ENCODE measurements at regions not wholly inside any gene's neighbourhood (a gene's known extent, or its start where the extent isn't known, plus 50 kb on each side); places are given as distances from the start of the nearest gene placed in this dataset.

DNA sequence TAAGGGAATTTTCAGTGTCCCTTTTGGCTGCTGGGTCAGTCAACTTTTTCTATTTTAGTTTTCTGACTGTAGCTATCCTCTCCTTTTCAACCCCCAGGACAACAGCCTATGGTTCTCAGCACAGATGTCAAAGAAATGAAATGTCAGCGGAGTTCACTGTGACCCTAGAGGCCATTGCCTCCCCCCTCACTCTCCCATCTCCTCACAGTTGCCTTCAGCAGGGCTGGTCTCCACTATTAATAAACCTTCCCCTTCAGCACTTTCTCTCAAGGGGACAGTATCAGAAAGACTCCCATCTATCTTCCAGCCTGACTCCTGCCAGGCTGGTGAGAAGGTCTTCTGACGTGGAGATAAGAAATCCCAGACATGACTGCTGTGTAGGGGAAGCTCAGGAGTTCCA is 137.1 kb upstream of the WSCD2 start:
- TF ChIP-seq, protein P1, sequence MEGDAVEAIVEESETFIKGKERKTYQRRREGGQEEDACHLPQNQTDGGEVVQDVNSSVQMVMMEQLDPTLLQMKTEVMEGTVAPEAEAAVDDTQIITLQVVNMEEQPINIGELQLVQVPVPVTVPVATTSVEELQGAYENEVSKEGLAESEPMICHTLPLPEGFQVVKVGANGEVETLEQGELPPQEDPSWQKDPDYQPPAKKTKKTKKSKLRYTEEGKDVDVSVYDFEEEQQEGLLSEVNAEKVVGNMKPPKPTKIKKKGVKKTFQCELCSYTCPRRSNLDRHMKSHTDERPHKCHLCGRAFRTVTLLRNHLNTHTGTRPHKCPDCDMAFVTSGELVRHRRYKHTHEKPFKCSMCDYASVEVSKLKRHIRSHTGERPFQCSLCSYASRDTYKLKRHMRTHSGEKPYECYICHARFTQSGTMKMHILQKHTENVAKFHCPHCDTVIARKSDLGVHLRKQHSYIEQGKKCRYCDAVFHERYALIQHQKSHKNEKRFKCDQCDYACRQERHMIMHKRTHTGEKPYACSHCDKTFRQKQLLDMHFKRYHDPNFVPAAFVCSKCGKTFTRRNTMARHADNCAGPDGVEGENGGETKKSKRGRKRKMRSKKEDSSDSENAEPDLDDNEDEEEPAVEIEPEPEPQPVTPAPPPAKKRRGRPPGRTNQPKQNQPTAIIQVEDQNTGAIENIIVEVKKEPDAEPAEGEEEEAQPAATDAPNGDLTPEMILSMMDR (IDR thresholded peaks at IDR 0.05; ENCODE audit: low read depth, low read length) = no peak
- no peak for TF ChIP-seq EZH2phosphoT487 (IDR thresholded peaks at IDR 0.05; ENCODE audit: low read depth)
